NB4 (cell line): ENCODE measurements at regions not wholly inside any gene's neighbourhood (a gene's known extent, or its start where the extent isn't known, plus 50 kb on each side); places are given as distances from the start of the nearest gene placed in this dataset.

Source experiments
- DNase-seq: peaks from one replicate; pipeline ENCODE4 v3.0.0; 2010; ENCODE audit warnings: low read depth
- H3K4me3 ChIP-seq: one replicate; pipeline ENCODE4 v1.5.1; 2011; ENCODE audit warnings: mild to moderate bottlenecking, low read depth, low read length, moderate library complexity
- MAX ChIP-seq: IDR thresholded peaks from 2 replicates; pipeline ENCODE4 v1.6.1; 2011; ENCODE audit warnings: low read depth, low read length
- MYC ChIP-seq: IDR thresholded peaks from 2 replicates; pipeline ENCODE4 v1.6.1; 2011; ENCODE audit warnings: low read depth, low read length
- POLR2A ChIP-seq: IDR thresholded peaks from 2 replicates; pipeline ENCODE4 v1.6.1; 2011; ENCODE audit warnings: mild to moderate bottlenecking; ENCODE audit not compliant: insufficient read length; ENCODE audit errors: extremely low read depth
- TF ChIP-seq, protein P1 (sequence below): IDR thresholded peaks from one replicate; pipeline ENCODE4 v1.5.1; 2012; ENCODE audit warnings: low read depth, low read length

- no peak for TF ChIP-seq MAX
- TF ChIP-seq, protein P1, sequence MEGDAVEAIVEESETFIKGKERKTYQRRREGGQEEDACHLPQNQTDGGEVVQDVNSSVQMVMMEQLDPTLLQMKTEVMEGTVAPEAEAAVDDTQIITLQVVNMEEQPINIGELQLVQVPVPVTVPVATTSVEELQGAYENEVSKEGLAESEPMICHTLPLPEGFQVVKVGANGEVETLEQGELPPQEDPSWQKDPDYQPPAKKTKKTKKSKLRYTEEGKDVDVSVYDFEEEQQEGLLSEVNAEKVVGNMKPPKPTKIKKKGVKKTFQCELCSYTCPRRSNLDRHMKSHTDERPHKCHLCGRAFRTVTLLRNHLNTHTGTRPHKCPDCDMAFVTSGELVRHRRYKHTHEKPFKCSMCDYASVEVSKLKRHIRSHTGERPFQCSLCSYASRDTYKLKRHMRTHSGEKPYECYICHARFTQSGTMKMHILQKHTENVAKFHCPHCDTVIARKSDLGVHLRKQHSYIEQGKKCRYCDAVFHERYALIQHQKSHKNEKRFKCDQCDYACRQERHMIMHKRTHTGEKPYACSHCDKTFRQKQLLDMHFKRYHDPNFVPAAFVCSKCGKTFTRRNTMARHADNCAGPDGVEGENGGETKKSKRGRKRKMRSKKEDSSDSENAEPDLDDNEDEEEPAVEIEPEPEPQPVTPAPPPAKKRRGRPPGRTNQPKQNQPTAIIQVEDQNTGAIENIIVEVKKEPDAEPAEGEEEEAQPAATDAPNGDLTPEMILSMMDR: no peak
- TF ChIP-seq MYC: no peak
- no peak for TF ChIP-seq POLR2A
- DNase-seq: no peak
- H3K4me3 ChIP-seq: no peak overlapping the region
Measured at GRCh38 chr10:28965937-28966336, 288.6 kb downstream of the BAMBI start.

- TF ChIP-seq MYC (no peak), POLR2A (no peak), MAX (no peak)
- TF ChIP-seq, protein P1: no peak
- no peak for DNase-seq
- no peak overlapping the region for H3K4me3 ChIP-seq
Measured at GRCh38 chr10:28967031-28967430, 289.7 kb downstream of the BAMBI start.

GRCh38 chr10:28969413-28969812 lies 292.1 kb downstream of the BAMBI start:
- DNase-seq: no peak
- H3K4me3 ChIP-seq: no peak overlapping the region
- TF ChIP-seq POLR2A (no peak), MAX (no peak), MYC (no peak)
- TF ChIP-seq, protein P1: no peak

GRCh38 chr10:28970231-28970630 lies 292.9 kb downstream of the BAMBI start:
- H3K4me3 ChIP-seq: no peak overlapping the region
- TF ChIP-seq MYC: no peak
- no peak for TF ChIP-seq MAX
- no peak for TF ChIP-seq POLR2A
- TF ChIP-seq, protein P1: no peak
- DNase-seq: no peak

- DNase-seq: no peak
- TF ChIP-seq MYC (no peak), MAX (no peak), POLR2A (no peak)
- TF ChIP-seq, protein P1: no peak
- no peak overlapping the region for H3K4me3 ChIP-seq
Measured at GRCh38 chr10:28971255-28971654, 293.9 kb downstream of the BAMBI start.

DNA sequence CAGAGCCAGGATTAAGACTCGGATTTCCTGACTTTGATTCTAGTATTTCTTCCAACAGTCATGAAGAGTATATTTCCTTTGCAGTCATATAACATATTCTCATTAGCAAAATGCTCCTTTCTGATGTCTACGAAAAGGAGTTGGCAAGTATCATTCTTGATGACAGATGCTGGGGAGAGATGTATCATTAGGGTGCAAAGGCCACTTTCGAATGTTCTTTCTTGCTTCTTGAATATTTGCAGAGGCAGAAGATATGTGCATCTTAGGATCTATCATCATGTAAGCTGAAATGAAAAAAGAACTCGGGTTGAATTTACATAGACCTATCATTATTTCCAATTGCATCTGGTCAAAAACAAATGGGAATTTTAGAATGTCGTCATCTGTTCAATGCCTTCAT lies 294.4 kb downstream of the BAMBI start:
- no peak for DNase-seq
- TF ChIP-seq, protein P1: no peak
- no peak for TF ChIP-seq MYC
- no peak for TF ChIP-seq MAX
- no peak for TF ChIP-seq POLR2A
- no peak overlapping the region for H3K4me3 ChIP-seq
